SK-N-SH (cell line): ENCODE measurements at regions not wholly inside any gene's neighbourhood (a gene's known extent, or its start where the extent isn't known, plus 50 kb on each side); places are given as distances from the start of the nearest gene placed in this dataset.

ENCODE experiments used
- CTCF ChIA-PET: fragments of 300-600, 350-600 bp; formaldehyde crosslinking; extraction: SDS; loops from one replicate; lab custom pipeline; 2021; lab: Yijun Ruan, JAX
- POLR2A ChIA-PET: fragments of 350-600 bp; sonication (Branson Sonifier 250); formaldehyde crosslinking; extraction: SDS; loops from one replicate; lab custom pipeline; 2020; ENCODE audit warnings: antibody characterized with exemption, inconsistent platforms; lab: Yijun Ruan, JAX
- DNase-seq: peaks from one replicate; pipeline ENCODE4 v3.0.0; 2012
- H2AFZ ChIP-seq: fragments of 200-600 bp; sonication (generic); 2 replicates; pipeline ENCODE4 v1.8.1; 2016; ENCODE audit warnings: antibody characterized with exemption, mild to moderate bottlenecking, low read depth
- H3F3A ChIP-seq: fragments of 200-600 bp; sonication (generic); replicated peaks from 2 replicates; pipeline ENCODE3; 2016; ENCODE audit warnings: antibody characterized with exemption, mild to moderate bottlenecking; ENCODE audit not compliant: insufficient read depth
- H3K27ac ChIP-seq, 2 experiments: fragments of 200-500 bp in 1 of 2; fragments of 200-600 bp in 1 of 2; sonication (Bioruptor generic) in 1 of 2; sonication (generic), shearing (Covaris generic) in 1 of 2; 2 replicates each; pipeline versions ENCODE4 v1.5.1 to v1.6.1; 2014 to 2016; ENCODE audit warnings: low read depth in 2 of 2, inconsistent platforms in 1 of 2, low read length in 1 of 2, mild to moderate bottlenecking in 1 of 2, mixed read lengths in 1 of 2
- H3K27me3 ChIP-seq: fragments of 200-600 bp; sonication (generic), shearing (Covaris generic); 2 replicates; pipeline ENCODE4 v1.6.1; 2016; ENCODE audit warnings: mixed run types; ENCODE audit not compliant: insufficient read depth
- H3K36me3 ChIP-seq, 2 experiments: fragments of 200-500 bp in 1 of 2; fragments of 200-600 bp in 1 of 2; sonication (Bioruptor generic) in 1 of 2; sonication (generic) in 1 of 2; replicated peaks in 1 of 2; 2 replicates each; pipeline versions ENCODE3 to v1.5.1; 2014 to 2016; ENCODE audit warnings: low read length in 1 of 2, mild to moderate bottlenecking in 1 of 2; ENCODE audit not compliant: insufficient read depth in 2 of 2, control insufficient read depth in 1 of 2
- H3K4me1 ChIP-seq, 2 experiments: fragments of 200-500 bp in 1 of 2; fragments of 200-600 bp in 1 of 2; sonication (Bioruptor generic) in 1 of 2; sonication (generic), shearing (Covaris generic) in 1 of 2; 2 replicates each; pipeline versions ENCODE4 v1.5.1 to v1.6.1; 2014 to 2016; ENCODE audit warnings: low read depth in 1 of 2, low read length in 1 of 2, mixed run types in 1 of 2; ENCODE audit not compliant: insufficient read depth in 2 of 2, control insufficient read depth in 1 of 2
- H3K4me2 ChIP-seq: fragments of 200-600 bp; sonication (generic), shearing (Covaris generic); 2 replicates; pipeline ENCODE4 v1.6.1; 2017; ENCODE audit warnings: mixed run types
- H3K4me3 ChIP-seq, 2 experiments: fragments of 200-500 bp in 1 of 2; fragments of 200-600 bp in 1 of 2; sonication (Bioruptor generic) in 1 of 2; sonication (generic), shearing (Covaris generic) in 1 of 2; 2 replicates each; pipeline versions ENCODE4 v1.5.1 to v1.8.1; 2014 to 2016; ENCODE audit warnings: low read depth in 2 of 2, inconsistent platforms in 1 of 2, low read length in 1 of 2, mild to moderate bottlenecking in 1 of 2, mixed read lengths in 1 of 2, moderate library complexity in 1 of 2
- H3K79me2 ChIP-seq: fragments of 200-600 bp; sonication (generic); 2 replicates; pipeline ENCODE4 v1.8.1; 2017; ENCODE audit warnings: mild to moderate bottlenecking; ENCODE audit not compliant: insufficient read depth
- H3K9ac ChIP-seq: fragments of 200-600 bp; sonication (generic); 2 replicates; pipeline ENCODE4 v1.6.1; 2017; ENCODE audit warnings: mixed run types
- H3K9me2 ChIP-seq: fragments of 200-600 bp; sonication (generic); 2 replicates; pipeline ENCODE4 v1.6.1; 2017; ENCODE audit warnings: mixed run types
- H3K9me3 ChIP-seq: fragments of 200-600 bp; sonication (generic); 2 replicates; pipeline ENCODE4 v1.6.1; 2017; ENCODE audit warnings: mixed run types, mild to moderate bottlenecking, moderate library complexity
- H4K20me1 ChIP-seq: fragments of 200-600 bp; sonication (generic); 2 replicates; pipeline ENCODE4 v1.6.1; 2017; ENCODE audit warnings: mild to moderate bottlenecking, mixed run types; ENCODE audit not compliant: insufficient read depth
- CHD2 ChIP-seq: fragments of 150-350 bp; IDR thresholded peaks from 2 replicates; pipeline ENCODE4 v1.6.1; 2018; ENCODE audit warnings: low read length; ENCODE audit not compliant: partially characterized antibody
- ELF1 ChIP-seq: IDR thresholded peaks from 2 replicates; pipeline ENCODE4 v1.4.0; 2012
- EP300 ChIP-seq, 2 experiments: IDR thresholded peaks; 2 replicates each; pipeline versions ENCODE4 v1.4.0 to v1.6.1; 2012; ENCODE audit warnings: borderline replicate concordance in 1 of 2, low read depth in 1 of 2, low read length in 1 of 2
- FOXJ3 ChIP-seq: sonication (generic); formaldehyde crosslinking; IDR thresholded peaks from 2 replicates; pipeline ENCODE4 v1.5.1; 2020; ENCODE audit warnings: mild to moderate bottlenecking, missing genetic modification reagents
- FOXM1 ChIP-seq: IDR thresholded peaks from 2 replicates; pipeline ENCODE4 v1.4.0; 2012; ENCODE audit warnings: low read depth, mild to moderate bottlenecking
- GATA2 ChIP-seq: sonication (generic); formaldehyde crosslinking; IDR thresholded peaks from 2 replicates; pipeline ENCODE4 v1.5.0; 2020; ENCODE audit warnings: mild to moderate bottlenecking, missing genetic modification reagents
- NFIC ChIP-seq: IDR thresholded peaks from 2 replicates; pipeline ENCODE4 v1.4.0; 2012; ENCODE audit warnings: borderline replicate concordance
- POLR2AphosphoS5 ChIP-seq: IDR thresholded peaks from 2 replicates; pipeline ENCODE4 v1.6.1; 2012; ENCODE audit warnings: low read depth, low read length
- RAD21 ChIP-seq: IDR thresholded peaks from 2 replicates; pipeline ENCODE4 v1.6.1; 2012; ENCODE audit warnings: mild to moderate bottlenecking, low read length
- RCOR1 ChIP-seq: fragments of 150-350 bp; IDR thresholded peaks from 2 replicates; pipeline ENCODE4 v1.6.1; 2017; ENCODE audit warnings: antibody characterized with exemption, low read length
- RXRA ChIP-seq: IDR thresholded peaks from 2 replicates; pipeline ENCODE4 v1.4.0; 2012; ENCODE audit warnings: low read depth, mild to moderate bottlenecking, borderline replicate concordance
- SIN3A ChIP-seq: IDR thresholded peaks from 2 replicates; pipeline ENCODE4 v1.6.1; 2012; ENCODE audit warnings: low read depth, mild to moderate bottlenecking, low read length, moderate library complexity, borderline replicate concordance
- SMC3 ChIP-seq: IDR thresholded peaks from 2 replicates; pipeline ENCODE4 v1.6.1; 2012; ENCODE audit warnings: low read depth, low read length, improper control_type of control experiment
- TCF12 ChIP-seq: IDR thresholded peaks from 2 replicates; pipeline ENCODE4 v1.4.0; 2012
- WGBS: methylation state at CpG from one replicate; pipeline ENCODE4 v1.1.6; 2017; ENCODE audit warnings: low lambda C conversion rate; 5-methylcytosine and 5-hydroxymethylcytosine counted together
- TF ChIP-seq, protein P1 (sequence below): IDR thresholded peaks from 2 replicates; pipeline ENCODE4 v1.4.0; 2012; ENCODE audit warnings: low read depth, borderline replicate concordance
- TF ChIP-seq, protein P2 (sequence below): IDR thresholded peaks from 2 replicates; pipeline ENCODE4 v1.6.1; 2012; ENCODE audit warnings: mild to moderate bottlenecking, low read depth, low read length, moderate library complexity

DNA sequence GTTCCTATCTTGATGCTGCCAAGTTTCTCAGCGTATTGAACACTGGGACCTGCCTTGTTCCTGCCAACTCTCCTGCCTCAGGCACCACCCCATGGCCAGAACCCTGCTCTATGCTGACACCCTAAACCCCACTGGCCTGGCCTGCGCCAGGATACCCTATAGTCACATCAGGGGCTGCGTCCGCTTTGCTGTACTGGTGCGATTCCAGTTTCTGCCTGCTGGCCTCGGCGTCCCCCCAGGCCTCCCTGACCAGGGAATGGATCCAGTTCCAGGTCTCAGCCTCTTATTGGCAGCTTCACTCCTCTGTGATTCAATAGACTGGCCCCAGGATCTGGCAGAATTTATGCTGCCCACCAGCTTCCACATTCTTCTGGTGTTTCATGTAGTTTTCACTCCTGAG, 55.0 kb downstream of the GPR6 start:
- peaks cover 0 to 5% of the 10 kb centered on the region in 2 experiments; a peak in 1 of 4 replicates for H3K4me1 ChIP-seq
- no peak overlapping the region for H3K9ac ChIP-seq
- no peaks in the 10 kb centered on the region for H3F3A ChIP-seq
- H4K20me1 ChIP-seq, result no peaks in the 10 kb centered on the region
- H3K9me3 ChIP-seq, result no peaks in the 10 kb centered on the region
- no peak for TF ChIP-seq FOXM1
- TF ChIP-seq, protein P1, sequence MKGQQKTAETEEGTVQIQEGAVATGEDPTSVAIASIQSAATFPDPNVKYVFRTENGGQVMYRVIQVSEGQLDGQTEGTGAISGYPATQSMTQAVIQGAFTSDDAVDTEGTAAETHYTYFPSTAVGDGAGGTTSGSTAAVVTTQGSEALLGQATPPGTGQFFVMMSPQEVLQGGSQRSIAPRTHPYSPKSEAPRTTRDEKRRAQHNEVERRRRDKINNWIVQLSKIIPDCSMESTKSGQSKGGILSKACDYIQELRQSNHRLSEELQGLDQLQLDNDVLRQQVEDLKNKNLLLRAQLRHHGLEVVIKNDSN, result no peak
- TF ChIP-seq CHD2, result no peak
- TF ChIP-seq, protein P2, sequence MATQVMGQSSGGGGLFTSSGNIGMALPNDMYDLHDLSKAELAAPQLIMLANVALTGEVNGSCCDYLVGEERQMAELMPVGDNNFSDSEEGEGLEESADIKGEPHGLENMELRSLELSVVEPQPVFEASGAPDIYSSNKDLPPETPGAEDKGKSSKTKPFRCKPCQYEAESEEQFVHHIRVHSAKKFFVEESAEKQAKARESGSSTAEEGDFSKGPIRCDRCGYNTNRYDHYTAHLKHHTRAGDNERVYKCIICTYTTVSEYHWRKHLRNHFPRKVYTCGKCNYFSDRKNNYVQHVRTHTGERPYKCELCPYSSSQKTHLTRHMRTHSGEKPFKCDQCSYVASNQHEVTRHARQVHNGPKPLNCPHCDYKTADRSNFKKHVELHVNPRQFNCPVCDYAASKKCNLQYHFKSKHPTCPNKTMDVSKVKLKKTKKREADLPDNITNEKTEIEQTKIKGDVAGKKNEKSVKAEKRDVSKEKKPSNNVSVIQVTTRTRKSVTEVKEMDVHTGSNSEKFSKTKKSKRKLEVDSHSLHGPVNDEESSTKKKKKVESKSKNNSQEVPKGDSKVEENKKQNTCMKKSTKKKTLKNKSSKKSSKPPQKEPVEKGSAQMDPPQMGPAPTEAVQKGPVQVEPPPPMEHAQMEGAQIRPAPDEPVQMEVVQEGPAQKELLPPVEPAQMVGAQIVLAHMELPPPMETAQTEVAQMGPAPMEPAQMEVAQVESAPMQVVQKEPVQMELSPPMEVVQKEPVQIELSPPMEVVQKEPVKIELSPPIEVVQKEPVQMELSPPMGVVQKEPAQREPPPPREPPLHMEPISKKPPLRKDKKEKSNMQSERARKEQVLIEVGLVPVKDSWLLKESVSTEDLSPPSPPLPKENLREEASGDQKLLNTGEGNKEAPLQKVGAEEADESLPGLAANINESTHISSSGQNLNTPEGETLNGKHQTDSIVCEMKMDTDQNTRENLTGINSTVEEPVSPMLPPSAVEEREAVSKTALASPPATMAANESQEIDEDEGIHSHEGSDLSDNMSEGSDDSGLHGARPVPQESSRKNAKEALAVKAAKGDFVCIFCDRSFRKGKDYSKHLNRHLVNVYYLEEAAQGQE, result no peak
- TF ChIP-seq RCOR1, result no peak
- no peak for TF ChIP-seq TCF12
- TF ChIP-seq SMC3, result no peak
- TF ChIP-seq RXRA, result no peak
- TF ChIP-seq RAD21, result no peak
- no peak for TF ChIP-seq SIN3A
- no peak for TF ChIP-seq GATA2 (CRISPR knock-in tag)
- TF ChIP-seq EP300 (IDR thresholded peaks at IDR 0.05; ENCODE audit: borderline replicate concordance in 1 of 2, low read depth in 1 of 2, low read length in 1 of 2), result no peak
- no peak for TF ChIP-seq NFIC
- no peak for TF ChIP-seq FOXJ3 (CRISPR knock-in tag)
- TF ChIP-seq ELF1, result no peak
- no peak for TF ChIP-seq POLR2AphosphoS5
- H3K27ac ChIP-seq, result no peak overlapping the region
- H3K4me2 ChIP-seq, result no peak overlapping the region
- H3K27me3 ChIP-seq, result no peaks in the 10 kb centered on the region
- H3K4me3 ChIP-seq, result no peak overlapping the region
- ChIA-PET POLR2A (no interaction called here), CTCF (interaction anchor here (1.3 to 13.7 kb wide), 2 partner anchors 53 to 331 kb away, joined by 3 to 295 read pairs; no protein-coding TSS in a partner anchor)
- no peak for DNase-seq
- no peaks in the 10 kb centered on the region for H3K36me3 ChIP-seq
- no peaks in the 10 kb centered on the region for H3K79me2 ChIP-seq
- H3K9me2 ChIP-seq, result no peaks in the 10 kb centered on the region
- H2AFZ ChIP-seq, result no peak overlapping the region
- WGBS, result 81% methylated on average over 7 of the region's 7 CpGs
